GOT3 (cell line): ENCODE measurements at regions not wholly inside any gene's neighbourhood (a gene's known extent, or its start where the extent isn't known, plus 50 kb on each side); places are given as distances from the start of the nearest gene placed in this dataset.
"Not testable (repeated sequence)": the region's sequence is repeated elsewhere in the genome, so short reads cannot be mapped to it uniquely, and the experiment has no call there.

Experiments used
- DNase-seq: peaks from one replicate; lab custom pipeline; 2025; ENCODE audit warnings: mixed read lengths; lab: John Stamatoyannopoulos, UW

- DNase-seq: no peak
These were observed 71.8 kb downstream of the LARP7 start for GRCh38 chr4:112708772-112709171.

- no peak for DNase-seq
These were observed 78.3 kb downstream of the LARP7 start for GRCh38 chr4:112714922-112715901.

GRCh38 chr4:112717856-112718255 lies 80.9 kb downstream of the LARP7 start:
- no peak for DNase-seq

- no peak for DNase-seq
These were observed 84.7 kb downstream of the LARP7 start for GRCh38 chr4:112721627-112722026.

- no peak for DNase-seq
These were observed 89.1 kb downstream of the LARP7 start for GRCh38 chr4:112726041-112726440.

GRCh38 chr4:112727728-112728127 lies 90.8 kb downstream of the LARP7 start:
- DNase-seq: not testable (repeated sequence)

- DNase-seq: no peak
These were observed 94.8 kb downstream of the LARP7 start for GRCh38 chr4:112731715-112732114.

GRCh38 chr4:112732142-112732541 lies 95.2 kb downstream of the LARP7 start:
- no peak for DNase-seq

- DNase-seq: no peak
These were observed 98.6 kb downstream of the LARP7 start for GRCh38 chr4:112735474-112735951.

- no peak for DNase-seq
These were observed 99.8 kb downstream of the LARP7 start for GRCh38 chr4:112736718-112737135.

GRCh38 chr4:112739442-112739841 lies 102.5 kb downstream of the LARP7 start:
- no peak for DNase-seq

- no peak for DNase-seq
These were observed 110.1 kb downstream of the LARP7 start for GRCh38 chr4:112747036-112747435.

GRCh38 chr4:112748352-112748878 lies 111.5 kb downstream of the LARP7 start:
- no peak for DNase-seq

- not testable (repeated sequence) for DNase-seq
These were observed 113.8 kb downstream of the LARP7 start for GRCh38 chr4:112750749-112751148.

- no peak for DNase-seq
These were observed 114.5 kb downstream of the LARP7 start for GRCh38 chr4:112751447-112751846.

- DNase-seq: no peak
These were observed 115.1 kb downstream of the LARP7 start for GRCh38 chr4:112752061-112752460.

- DNase-seq: no peak
These were observed 115.6 kb downstream of the LARP7 start for GRCh38 chr4:112752510-112752909.

GRCh38 chr4:112753333-112753732 lies 116.4 kb downstream of the LARP7 start:
- DNase-seq: no peak

GRCh38 chr4:112759313-112759712 lies 122.4 kb downstream of the LARP7 start:
- no peak for DNase-seq

- DNase-seq: no peak
These were observed 128.5 kb downstream of the LARP7 start for GRCh38 chr4:112765317-112765974.

- no peak for DNase-seq
These were observed 129.5 kb downstream of the LARP7 start for GRCh38 chr4:112766422-112766821.

GRCh38 chr4:112767386-112767785 lies 130.4 kb downstream of the LARP7 start:
- no peak for DNase-seq

- DNase-seq: no peak
These were observed 133.2 kb downstream of the LARP7 start for GRCh38 chr4:112770114-112770513.
